ENCODE measurements at regions not wholly inside any gene's neighbourhood (a gene's known extent, or its start where the extent isn't known, plus 50 kb on each side); places are given as distances from the start of the nearest gene placed in this dataset.

GRCh38 chr5:88934439-88934838 is 51.5 kb upstream of the MEF2C start:
- DNase-seq (ENCODE audit: low read depth in 2 of 2): no peak

Data from stimulated activated CD4-positive, alpha-beta T cell treated with anti-CD3 and anti-CD28 coated beads, Interleukin-4, amount 100 ng/mL, for 48 hours (primary cell).